Gastroesophageal sphincter (tissue), 3 donors: ENCODE measurements at regions not wholly inside any gene's neighbourhood (a gene's known extent, or its start where the extent isn't known, plus 50 kb on each side); places are given as distances from the start of the nearest gene placed in this dataset.

ENCODE experiments used
- CTCF ChIP-seq, 4 experiments: fragments of 200-600 bp in 2 of 4; fragments of 450-650 bp in 2 of 4; sonication (generic) in 1 of 4; IDR thresholded peaks; one replicate each; pipeline ENCODE4 v1.5.1; 2017 to 2019; ENCODE audit warnings: antibody characterized with exemption in 4 of 4, mild to moderate bottlenecking in 2 of 4, moderate library complexity in 2 of 4
- POLR2AphosphoS5 ChIP-seq: sonication (generic); formaldehyde crosslinking; IDR thresholded peaks from one replicate; pipeline ENCODE4 v1.6.1; 2017; ENCODE audit warnings: antibody characterized with exemption

DNA sequence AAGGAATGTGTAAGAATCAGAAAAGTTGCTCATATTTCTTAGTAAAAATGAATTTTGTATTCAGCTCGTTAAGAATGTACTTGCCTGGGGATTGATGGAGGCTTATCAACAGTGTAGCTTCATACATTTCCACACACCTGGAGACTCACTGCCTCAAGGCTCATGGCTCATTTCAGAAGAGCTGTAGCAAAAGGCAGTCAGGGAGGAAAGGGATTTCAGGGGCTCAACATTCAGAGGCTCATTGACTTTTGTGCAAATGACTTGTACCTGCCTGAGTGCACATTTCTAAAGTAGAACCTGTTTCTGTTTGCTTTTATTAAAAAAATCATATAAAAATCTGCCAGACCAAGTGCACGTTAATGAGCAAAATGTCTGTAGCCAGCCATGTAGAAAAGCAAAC is 304.4 kb downstream of the KCNS3 start:
- no peak for TF ChIP-seq POLR2AphosphoS5
- TF ChIP-seq CTCF (IDR thresholded peaks at IDR 0.05) = no peak
